ENCODE measurements at regions not wholly inside any gene's neighbourhood (a gene's known extent, or its start where the extent isn't known, plus 50 kb on each side); places are given as distances from the start of the nearest gene placed in this dataset.
A peak's percentile ranks its signal among the peaks of the same experiment; 100 is the strongest.

GRCh38 chr2:204251998-204252376, 293.3 kb upstream of the PARD3B start:
- 87% methylated on average over 11 of the region's 11 CpGs for WGBS

GRCh38 chr2:204255071-204255470, 290.2 kb upstream of the PARD3B start:
- Histone ChIP-seq H2BK5ac (ENCODE audit: low read depth, low read length, poor library complexity, severe bottlenecking) (no peak overlapping the region), H2BK15ac (ENCODE audit: low read depth, poor library complexity, severe bottlenecking) (no peak overlapping the region), H2BK12ac (ENCODE audit: low read length in 2 of 2) (no peak overlapping the region), H3K4me1 (ENCODE audit: control insufficient read depth, insufficient read depth, low read depth, low read length) (peaks cover 4% of the 10 kb centered on the region), H3K4me3 (ENCODE audit: insufficient read depth in 1 of 2, low read depth in 1 of 2, low read length in 2 of 2) (no peak overlapping the region), H3K14ac (ENCODE audit: low read length in 2 of 2) (no peak overlapping the region), H3K36me3 (ENCODE audit: control insufficient read depth in 1 of 2, insufficient read depth in 2 of 2, low read depth in 1 of 2, low read length in 2 of 2) (no peaks in the 10 kb centered on the region), H2AK5ac (ENCODE audit: low read length, severe bottlenecking) (no peak overlapping the region), H3K27ac (ENCODE audit: low read length, poor library complexity, severe bottlenecking) (no peak overlapping the region), H3K9ac (ENCODE audit: low read length) (no peak overlapping the region), H3K18ac (ENCODE audit: low read depth in 1 of 2, low read length in 2 of 2) (no peak overlapping the region), H3K27me3 (ENCODE audit: control insufficient read depth in 1 of 2, insufficient read depth in 1 of 2, low read length in 2 of 2) (peaks cover 5 to 6% of the 10 kb centered on the region in 2 experiments), H4K8ac (ENCODE audit: low read length) (no peak overlapping the region), H4K91ac (ENCODE audit: low read length) (no peak overlapping the region), H2BK120ac (ENCODE audit: low read depth, low read length) (no peak overlapping the region), H2AFZ (ENCODE audit: low read depth, low read length) (no peak overlapping the region), H3K4me2 (ENCODE audit: low read length, poor library complexity, severe bottlenecking) (no peak overlapping the region), H3K9me3 (ENCODE audit: control insufficient read depth, low read length) (no peaks in the 10 kb centered on the region), H3K23ac (ENCODE audit: low read length in 2 of 2) (no peak overlapping the region), H3K79me1 (replicated peaks; ENCODE audit: low read length, poor library complexity, severe bottlenecking) (no peaks in the 10 kb centered on the region), H3K4ac (ENCODE audit: low read depth in 1 of 2, low read length in 2 of 2) (no peak overlapping the region)
- 93% methylated on average over 5 of the region's 5 CpGs for WGBS
- DNase-seq = no peak

More at GRCh38 chr2:204251998-204252376, 293.3 kb upstream of the PARD3B start:
- Histone ChIP-seq H2BK5ac (ENCODE audit: low read depth, low read length, poor library complexity, severe bottlenecking) (no peak overlapping the region), H4K91ac (ENCODE audit: low read length) (no peak overlapping the region), H3K14ac (ENCODE audit: low read length in 2 of 2) (no peak overlapping the region), H3K23ac (ENCODE audit: low read length in 2 of 2) (no peak overlapping the region), H3K18ac (ENCODE audit: low read depth in 1 of 2, low read length in 2 of 2) (no peak overlapping the region), H3K9ac (ENCODE audit: low read length) (no peak overlapping the region), H2AFZ (ENCODE audit: low read depth, low read length) (no peak overlapping the region), H3K27ac (ENCODE audit: low read length, poor library complexity, severe bottlenecking) (no peak overlapping the region), H2BK12ac (ENCODE audit: low read length in 2 of 2) (no peak overlapping the region), H3K27me3 (ENCODE audit: control insufficient read depth in 1 of 2, insufficient read depth in 1 of 2, low read length in 2 of 2) (peaks cover 5 to 6% of the 10 kb centered on the region in 2 experiments), H2BK120ac (ENCODE audit: low read depth, low read length) (no peak overlapping the region), H3K79me1 (replicated peaks; ENCODE audit: low read length, poor library complexity, severe bottlenecking) (no peaks in the 10 kb centered on the region), H3K4ac (ENCODE audit: low read depth in 1 of 2, low read length in 2 of 2) (no peak overlapping the region), H3K4me3 (ENCODE audit: insufficient read depth in 1 of 2, low read depth in 1 of 2, low read length in 2 of 2) (no peak overlapping the region), H2BK15ac (ENCODE audit: low read depth, poor library complexity, severe bottlenecking) (no peak overlapping the region), H3K9me3 (ENCODE audit: control insufficient read depth, low read length) (no peaks in the 10 kb centered on the region), H4K8ac (ENCODE audit: low read length) (no peak overlapping the region), H2AK5ac (ENCODE audit: low read length, severe bottlenecking) (no peak overlapping the region), H3K4me2 (ENCODE audit: low read length, poor library complexity, severe bottlenecking) (no peak overlapping the region), H3K4me1 (ENCODE audit: control insufficient read depth, insufficient read depth, low read depth, low read length) (no peaks in the 10 kb centered on the region), H3K36me3 (ENCODE audit: control insufficient read depth in 1 of 2, insufficient read depth in 2 of 2, low read depth in 1 of 2, low read length in 2 of 2) (no peaks in the 10 kb centered on the region)
- DNase-seq = no peak

DNA sequence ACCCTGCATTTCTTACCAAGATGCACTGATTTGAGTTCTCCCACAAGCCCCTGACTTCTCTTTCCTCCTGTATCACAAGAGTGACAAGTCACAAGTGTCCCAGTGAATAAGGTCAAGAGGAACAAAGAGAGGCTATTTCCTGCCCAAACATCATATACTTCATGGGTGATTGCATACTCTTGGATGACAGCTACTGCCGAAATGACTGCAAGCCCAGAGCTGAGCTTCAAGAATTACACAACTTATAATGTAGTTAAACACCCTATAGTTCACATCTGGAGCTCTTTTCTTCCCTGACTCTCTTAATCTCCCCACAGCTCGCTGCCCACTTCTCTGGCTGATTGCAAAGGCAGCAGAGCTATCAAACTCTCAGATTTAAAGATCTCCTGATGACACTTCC, 289.7 kb upstream of the PARD3B start:
- H3K9me3 ChIP-seq (ENCODE audit: control insufficient read depth, low read length) = no peaks in the 10 kb centered on the region
- 25% methylated on average over 2 of the region's 2 CpGs for WGBS
- H2AFZ ChIP-seq (ENCODE audit: low read depth, low read length) = no peak overlapping the region

GRCh38 chr2:204257781-204258180, 287.5 kb upstream of the PARD3B start:
- H3K79me1 ChIP-seq (replicated peaks; ENCODE audit: low read length, poor library complexity, severe bottlenecking) = no peaks in the 10 kb centered on the region
- H2BK12ac ChIP-seq (ENCODE audit: low read length in 2 of 2) = no peak overlapping the region
- H2BK120ac ChIP-seq (ENCODE audit: low read depth, low read length) = no peak overlapping the region
- H2AFZ ChIP-seq (ENCODE audit: low read depth, low read length) = no peak overlapping the region
- no peaks in the 10 kb centered on the region for H3K36me3 ChIP-seq (ENCODE audit: control insufficient read depth in 1 of 2, insufficient read depth in 2 of 2, low read depth in 1 of 2, low read length in 2 of 2)
- DNase-seq = no peak
- H2BK5ac ChIP-seq (ENCODE audit: low read depth, low read length, poor library complexity, severe bottlenecking) = no peak overlapping the region
- peaks cover 0 to 1% of the 10 kb centered on the region in 2 experiments for H3K27me3 ChIP-seq (ENCODE audit: control insufficient read depth in 1 of 2, insufficient read depth in 1 of 2, low read length in 2 of 2)
- no peak overlapping the region for H3K27ac ChIP-seq (ENCODE audit: low read length, poor library complexity, severe bottlenecking)
- H3K4me1 ChIP-seq (ENCODE audit: control insufficient read depth, insufficient read depth, low read depth, low read length) = peaks cover 6% of the 10 kb centered on the region
- no peak overlapping the region for H4K91ac ChIP-seq (ENCODE audit: low read length)
- no peak overlapping the region for H2BK15ac ChIP-seq (ENCODE audit: low read depth, poor library complexity, severe bottlenecking)
- H4K8ac ChIP-seq (ENCODE audit: low read length) = no peak overlapping the region
- no peak overlapping the region for H3K9ac ChIP-seq (ENCODE audit: low read length)
- no peak overlapping the region for H3K23ac ChIP-seq (ENCODE audit: low read length in 2 of 2)
- H3K14ac ChIP-seq (ENCODE audit: low read length in 2 of 2) = no peak overlapping the region
- no peak overlapping the region for H2AK5ac ChIP-seq (ENCODE audit: low read length, severe bottlenecking)
- H3K18ac ChIP-seq (ENCODE audit: low read depth in 1 of 2, low read length in 2 of 2) = no peak overlapping the region
- no peak overlapping the region for H3K4me3 ChIP-seq (ENCODE audit: insufficient read depth in 1 of 2, low read depth in 1 of 2, low read length in 2 of 2)
- H3K4ac ChIP-seq (ENCODE audit: low read depth in 1 of 2, low read length in 2 of 2) = no peak overlapping the region
- no peak overlapping the region for H3K4me2 ChIP-seq (ENCODE audit: low read length, poor library complexity, severe bottlenecking)
- WGBS = 96% methylated on average over 5 of the region's 5 CpGs
- no peaks in the 10 kb centered on the region for H3K9me3 ChIP-seq (ENCODE audit: control insufficient read depth, low read length)

More for the DNA sequence above, 289.7 kb upstream of the PARD3B start:
- H3K4me1 ChIP-seq (ENCODE audit: control insufficient read depth, insufficient read depth, low read depth, low read length) = peaks cover 6% of the 10 kb centered on the region
- H4K91ac ChIP-seq (ENCODE audit: low read length) = no peak overlapping the region
- H3K23ac ChIP-seq (ENCODE audit: low read length in 2 of 2) = no peak overlapping the region
- H2BK5ac ChIP-seq (ENCODE audit: low read depth, low read length, poor library complexity, severe bottlenecking) = no peak overlapping the region
- peak; percentile 8 for DNase-seq
- no peak overlapping the region for H2AK5ac ChIP-seq (ENCODE audit: low read length, severe bottlenecking)
- no peak overlapping the region for H2BK15ac ChIP-seq (ENCODE audit: low read depth, poor library complexity, severe bottlenecking)
- no peak overlapping the region for H2BK12ac ChIP-seq (ENCODE audit: low read length in 2 of 2)
- H3K79me1 ChIP-seq (replicated peaks; ENCODE audit: low read length, poor library complexity, severe bottlenecking) = no peaks in the 10 kb centered on the region
- no peak overlapping the region for H3K14ac ChIP-seq (ENCODE audit: low read length in 2 of 2)
- H3K36me3 ChIP-seq (ENCODE audit: control insufficient read depth in 1 of 2, insufficient read depth in 2 of 2, low read depth in 1 of 2, low read length in 2 of 2) = no peaks in the 10 kb centered on the region
- peaks cover 5 to 6% of the 10 kb centered on the region in 2 experiments for H3K27me3 ChIP-seq (ENCODE audit: control insufficient read depth in 1 of 2, insufficient read depth in 1 of 2, low read length in 2 of 2)
- H3K27ac ChIP-seq (ENCODE audit: low read length, poor library complexity, severe bottlenecking) = no peak overlapping the region
- H3K9ac ChIP-seq (ENCODE audit: low read length) = no peak overlapping the region
- no peak overlapping the region for H3K4me3 ChIP-seq (ENCODE audit: insufficient read depth in 1 of 2, low read depth in 1 of 2, low read length in 2 of 2)
- H3K4me2 ChIP-seq (ENCODE audit: low read length, poor library complexity, severe bottlenecking) = no peak overlapping the region
- no peak overlapping the region for H4K8ac ChIP-seq (ENCODE audit: low read length)
- no peak overlapping the region for H3K18ac ChIP-seq (ENCODE audit: low read depth in 1 of 2, low read length in 2 of 2)
- H2BK120ac ChIP-seq (ENCODE audit: low read depth, low read length) = no peak overlapping the region
- H3K4ac ChIP-seq (ENCODE audit: low read depth in 1 of 2, low read length in 2 of 2) = no peak overlapping the region

Data from mesenchymal stem cell (in vitro differentiated cells and primary cell).